K562 (cell line): ENCODE measurements at regions not wholly inside any gene's neighbourhood (a gene's known extent, or its start where the extent isn't known, plus 50 kb on each side); places are given as distances from the start of the nearest gene placed in this dataset.

Experiments
- ATAC-seq: fragments of 200-7000 bp; cut with Tn5 transposase; 3 replicates; pipeline ENCODE4 v1.9.1; 2020; ENCODE audit warnings: moderate library complexity
- BruUV-seq: library from RNA; stranded (reverse); fragments of 400-500 nt; replicated peaks from 2 replicates; lab custom pipeline; 2021; lab: Mats Ljungman, UMichigan
- CTCF ChIA-PET: fragments of 300-600 bp; formaldehyde crosslinking; extraction: SDS; loops from one replicate; lab custom pipeline; 2021; ENCODE audit warnings: low intra/inter-chr PET ratio; lab: Yijun Ruan, JAX
- POLR2A ChIA-PET: fragments of 300-600, 350-650 bp; sonication (Branson Sonifier 250); formaldehyde crosslinking; extraction: SDS; loops from one replicate; lab custom pipeline; 2021; ENCODE audit warnings: antibody characterized with exemption, inconsistent platforms; lab: Yijun Ruan, JAX
- DNase-seq, 4 experiments: peaks; one replicate each; pipeline versions ENCODE4 v3.0.0 to v3.0.0-alpha.2; 2011 to 2018; ENCODE audit warnings: low spot score in 3 of 4, mixed read lengths in 3 of 4; ENCODE audit errors: extremely low read depth in 1 of 4
- FAIRE-seq: peaks from 2 replicates; lab custom pipeline; 2011; peaks lifted over from hg19 to GRCh38; lab: Jason Lieb, UNC
- H2AFZ ChIP-seq: 2 replicates; pipeline ENCODE4 v1.6.0; 2011; ENCODE audit warnings: low read depth, low read length, control low read depth, inconsistent platforms
- H3K27ac ChIP-seq: fragments of 200-600 bp; 3 replicates; pipeline ENCODE4 v1.8.0; 2011; ENCODE audit warnings: low read depth, mild to moderate bottlenecking, control low read depth, inconsistent platforms, low read length, moderate library complexity, mixed read lengths; ENCODE audit errors: extremely low read depth
- H3K27me3 ChIP-seq, 2 experiments: fragments of 300-600 bp in 1 of 2; 2 replicates in 1 of 2; 3 replicates in 1 of 2; pipeline versions ENCODE4 v1.6.0 to v1.8.0; 2011; ENCODE audit warnings: inconsistent platforms in 2 of 2, low read length in 2 of 2, mild to moderate bottlenecking in 1 of 2, mixed read lengths in 1 of 2, moderate library complexity in 1 of 2; ENCODE audit not compliant: control insufficient read depth in 2 of 2, insufficient read depth in 2 of 2
- H3K36me3 ChIP-seq: fragments of 300-600 bp; 3 replicates; pipeline ENCODE4 v1.8.0; 2011; ENCODE audit warnings: mild to moderate bottlenecking, low read length, inconsistent platforms; ENCODE audit not compliant: control insufficient read depth, insufficient read depth
- H3K4me1 ChIP-seq, 2 experiments: fragments of 200-600 bp in 1 of 2; replicated peaks in 1 of 2; 2 replicates in 1 of 2; 3 replicates in 1 of 2; pipeline versions ENCODE4 v1.5.1 to v1.8.0; 2011; ENCODE audit warnings: inconsistent platforms in 2 of 2, low read length in 2 of 2, mild to moderate bottlenecking in 1 of 2, mixed read lengths in 1 of 2, moderate library complexity in 1 of 2; ENCODE audit not compliant: control insufficient read depth in 2 of 2, insufficient read depth in 2 of 2
- H3K4me2 ChIP-seq: 2 replicates; pipeline ENCODE4 v1.6.1; 2011; ENCODE audit warnings: low read length, control low read depth, inconsistent platforms, mixed read lengths; ENCODE audit not compliant: insufficient read depth
- H3K4me3 ChIP-seq: fragments of 200-600 bp; sonication (generic), shearing (Covaris generic); 2 replicates; pipeline ENCODE4 v1.5.1; 2016; ENCODE audit warnings: control low read depth, inconsistent platforms
- H3K79me2 ChIP-seq: fragments of 200-600 bp; 3 replicates; pipeline ENCODE4 v1.8.0; 2011; ENCODE audit warnings: low read length, inconsistent platforms; ENCODE audit not compliant: control insufficient read depth, insufficient read depth
- H3K9ac ChIP-seq, 2 experiments: 2 replicates each; pipeline versions ENCODE4 v1.6.0 to v1.6.1; 2011; ENCODE audit warnings: low read depth in 2 of 2, low read length in 2 of 2, control low read depth in 1 of 2, inconsistent platforms in 1 of 2, mild to moderate bottlenecking in 1 of 2, mixed read lengths in 1 of 2; ENCODE audit not compliant: insufficient read depth in 1 of 2
- H3K9me1 ChIP-seq: one replicate; pipeline ENCODE4 v1.6.0; 2011; ENCODE audit warnings: inconsistent platforms, mild to moderate bottlenecking, low read length, moderate library complexity; ENCODE audit not compliant: control insufficient read depth, insufficient read depth
- H3K9me3 ChIP-seq: replicated peaks from 2 replicates; pipeline ENCODE4 v1.5.1; 2011; ENCODE audit warnings: low read depth, low read length, inconsistent platforms; ENCODE audit not compliant: control insufficient read depth, insufficient read depth
- H4K20me1 ChIP-seq: replicated peaks from 2 replicates; pipeline ENCODE4 v1.6.1; 2011; ENCODE audit warnings: low read length, inconsistent platforms, mixed read lengths; ENCODE audit not compliant: control insufficient read depth, insufficient read depth
- CHD2 ChIP-seq: IDR thresholded peaks from 2 replicates; pipeline ENCODE4 v1.6.1; 2011; ENCODE audit warnings: low read depth, low read length
- KLF16 ChIP-seq: IDR thresholded peaks from 2 replicates; pipeline ENCODE4 v1.6.1; 2016; ENCODE audit warnings: antibody characterized with exemption
- PML ChIP-seq: IDR thresholded peaks from 2 replicates; pipeline ENCODE4 v1.6.1; 2012; ENCODE audit warnings: low read length, inconsistent platforms
- ZNF318 ChIP-seq, 2 experiments: fragments of 450-650 bp; IDR thresholded peaks; 2 replicates each; pipeline ENCODE4 v1.6.1; 2016; ENCODE audit warnings: mild to moderate bottlenecking in 2 of 2, borderline replicate concordance in 1 of 2, low read depth in 1 of 2, moderate library complexity in 1 of 2
- ZNF407 ChIP-seq: fragments of 450-650 bp; IDR thresholded peaks from 2 replicates; pipeline ENCODE4 v1.6.1; 2016; ENCODE audit warnings: low read depth
- WGBS: fragments of 100-300 bp; shearing (Covaris generic); methylation state at CpG from one replicate; pipeline ENCODE4 v1.1.6; 2016; ENCODE audit warnings: low coverage, mixed read lengths; ENCODE audit not compliant: insufficient coverage; ENCODE audit errors: missing lambda C conversion rate; 5-methylcytosine and 5-hydroxymethylcytosine counted together
- in situ Hi-C: fragments of 300-500 bp; cut with MboI; formaldehyde crosslinking; loops from 4 replicates; pipeline ENCODE4 v1.15.0; 2018; ENCODE audit warnings: inconsistent platforms, mixed read lengths
- intact Hi-C: fragments of 100-400 bp; cut with micrococcal nuclease; formaldehyde crosslinking; loops from 2 replicates; pipeline ENCODE4 v1.14.2; 2022

GRCh38 chr14:61602733-61603077 is 92.6 kb upstream of the HIF1A start (continued):
- TF ChIP-seq ZNF407: no peak

- H3K27ac ChIP-seq: no peak overlapping the region
- intact Hi-C loops (no loop called here), in situ Hi-C loops (no loop called here)
- H3K36me3 ChIP-seq: no peaks in the 10 kb centered on the region
- peaks cover 0 to 12% of the 10 kb centered on the region in 2 experiments; a peak in 3 of 5 replicates for H3K27me3 ChIP-seq
- H2AFZ ChIP-seq: no peak overlapping the region
- 11% methylated on average over 2 of the region's 4 CpGs for WGBS
- H3K9ac ChIP-seq: no peak overlapping the region
- CTCF ChIA-PET: no interaction called here
- H3K9me1 ChIP-seq: no peaks in the 10 kb centered on the region
- H3K4me1 ChIP-seq: no peaks in the 10 kb centered on the region; a peak in 1 of 5 replicates
- no peak overlapping the region for H3K4me2 ChIP-seq
- no peak for ATAC-seq
- POLR2A ChIA-PET: no interaction called here
- BruUV-seq: no TSS peak
- H3K79me2 ChIP-seq: no peaks in the 10 kb centered on the region
- no peaks in the 10 kb centered on the region for H4K20me1 ChIP-seq
- DNase-seq: no peak
- no peak for FAIRE-seq
- no peaks in the 10 kb centered on the region for H3K9me3 ChIP-seq
- no peak overlapping the region for H3K4me3 ChIP-seq
- no peak for TF ChIP-seq PML
- no peak for TF ChIP-seq CHD2
- no peak for TF ChIP-seq KLF16
- no peak for TF ChIP-seq ZNF318 (IDR thresholded peaks at IDR 0.05; ENCODE audit: borderline replicate concordance in 1 of 2, low read depth in 1 of 2)
Observed at GRCh38 chr14:61603736-61604135, 91.6 kb upstream of the HIF1A start.
